Uterus (tissue), 3 donors: ENCODE measurements at regions not wholly inside any gene's neighbourhood (a gene's known extent, or its start where the extent isn't known, plus 50 kb on each side); places are given as distances from the start of the nearest gene placed in this dataset.

ENCODE experiments used
- DNase-seq, 2 donors: peaks; one replicate each; pipeline ENCODE4 v3.0.0-alpha.2; 2019 to 2020
- H3K27ac ChIP-seq, 2 donors: fragments of 200-600 bp; sonication (generic); 1 replicate in 1 of 2; 2 replicates in 1 of 2; pipeline ENCODE4 v1.5.1; 2016 to 2018
- H3K27me3 ChIP-seq, 2 donors: fragments of 200-600 bp; sonication (generic); one replicate each; pipeline ENCODE4 v1.5.1; 2018 to 2019; ENCODE audit warnings: control low read depth in 1 of 2
- H3K36me3 ChIP-seq, 2 donors: fragments of 200-600 bp; sonication (generic); one replicate each; pipeline ENCODE4 v1.5.1; 2019; ENCODE audit warnings: control low read depth in 1 of 2
- H3K4me1 ChIP-seq, 2 donors: fragments of 200-600 bp; sonication (generic); one replicate each; pipeline ENCODE4 v1.5.1; 2018 to 2019; ENCODE audit warnings: control low read depth in 1 of 2
- H3K4me3 ChIP-seq, 2 donors: fragments of 200-600 bp; sonication (generic); 1 replicate in 1 of 2; 2 replicates in 1 of 2; pipeline ENCODE4 v1.5.1; 2018 to 2019; ENCODE audit warnings: mild to moderate bottlenecking in 1 of 2
- H3K9me3 ChIP-seq, 2 donors: fragments of 200-600 bp; sonication (generic); one replicate each; pipeline ENCODE4 v1.5.1; 2019; ENCODE audit warnings: control low read depth in 1 of 2
- CTCF ChIP-seq, 4 experiments: fragments of 200-600 bp in 2 of 4; fragments of 450-650 bp in 2 of 4; sonication (generic) in 2 of 4; IDR thresholded peaks; one replicate each; pipeline ENCODE4 v1.5.1; 2016 to 2019; ENCODE audit warnings: antibody characterized with exemption in 4 of 4, mild to moderate bottlenecking in 2 of 4, moderate library complexity in 1 of 4
- POLR2A ChIP-seq, 2 donors: fragments of 450-650 bp; IDR thresholded peaks; one replicate each; pipeline ENCODE4 v1.6.1; 2016; ENCODE audit warnings: antibody characterized with exemption in 2 of 2, mild to moderate bottlenecking in 1 of 2, moderate library complexity in 1 of 2
- intact Hi-C: fragments of 100-400 bp; cut with DNase I; formaldehyde crosslinking; loops from one replicate; pipeline ENCODE4 v1.15.1; 2023; ENCODE audit warnings: low total_unique reads
- donor health status: DM: yes; HTN: yes; CAD: no.

GRCh38 chr11:96978751-96979150 is 588.9 kb downstream of the JRKL start:
- Histone ChIP-seq H3K36me3 (no peaks in the 10 kb centered on the region), H3K27me3 (no peaks in the 10 kb centered on the region), H3K27ac (no peak overlapping the region), H3K4me1 (no peaks in the 10 kb centered on the region), H3K9me3 (no peaks in the 10 kb centered on the region), H3K4me3 (no peak overlapping the region)
- TF ChIP-seq POLR2A (IDR thresholded peaks at IDR 0.05) = no peak
- TF ChIP-seq CTCF (IDR thresholded peaks at IDR 0.05) = no peak
- intact Hi-C loops = no loop called here
- no peak for DNase-seq

- Histone ChIP-seq H3K27me3 (no peaks in the 10 kb centered on the region), H3K4me3 (no peak overlapping the region), H3K36me3 (no peaks in the 10 kb centered on the region), H3K27ac (no peak overlapping the region), H3K9me3 (no peaks in the 10 kb centered on the region), H3K4me1 (no peaks in the 10 kb centered on the region)
- intact Hi-C loops = no loop called here
- no peak for DNase-seq
- TF ChIP-seq CTCF (IDR thresholded peaks at IDR 0.05) (no peak), POLR2A (IDR thresholded peaks at IDR 0.05) (no peak)
Observed at GRCh38 chr11:96986516-96986915, 596.7 kb downstream of the JRKL start.

GRCh38 chr11:96990914-96991313 is 601.1 kb downstream of the JRKL start:
- no peaks in the 10 kb centered on the region for H3K27me3 ChIP-seq
- intact Hi-C loops = no loop called here
- H3K36me3 ChIP-seq = no peaks in the 10 kb centered on the region
- no peaks in the 10 kb centered on the region for H3K9me3 ChIP-seq
- no peaks in the 10 kb centered on the region for H3K4me1 ChIP-seq
- TF ChIP-seq POLR2A (IDR thresholded peaks at IDR 0.05) = no peak
- no peak for TF ChIP-seq CTCF (IDR thresholded peaks at IDR 0.05)
- DNase-seq = no peak
- H3K27ac ChIP-seq = no peak overlapping the region
- no peak overlapping the region for H3K4me3 ChIP-seq

- no peaks in the 10 kb centered on the region for H3K4me1 ChIP-seq
- H3K36me3 ChIP-seq = no peaks in the 10 kb centered on the region
- H3K4me3 ChIP-seq = no peak overlapping the region
- H3K9me3 ChIP-seq = no peaks in the 10 kb centered on the region
- no peak overlapping the region for H3K27ac ChIP-seq
- no peaks in the 10 kb centered on the region for H3K27me3 ChIP-seq
- intact Hi-C loops = no loop called here
- no peak for TF ChIP-seq CTCF (IDR thresholded peaks at IDR 0.05)
- no peak for TF ChIP-seq POLR2A (IDR thresholded peaks at IDR 0.05)
- no peak for DNase-seq
Observed at GRCh38 chr11:97000481-97000880, 610.7 kb downstream of the JRKL start.

GRCh38 chr11:97007283-97007682 is 617.5 kb downstream of the JRKL start:
- no peaks in the 10 kb centered on the region for H3K27me3 ChIP-seq
- intact Hi-C loops = no loop called here
- DNase-seq = no peak
- TF ChIP-seq POLR2A (IDR thresholded peaks at IDR 0.05) (no peak), CTCF (IDR thresholded peaks at IDR 0.05) (no peak)
- no peaks in the 10 kb centered on the region for H3K9me3 ChIP-seq
- no peak overlapping the region for H3K4me3 ChIP-seq
- no peak overlapping the region for H3K27ac ChIP-seq
- no peaks in the 10 kb centered on the region for H3K4me1 ChIP-seq
- H3K36me3 ChIP-seq = no peaks in the 10 kb centered on the region
